Stimulated activated naive CD8-positive, alpha-beta T cell treated with anti-CD3 and anti-CD28 coated beads, Interleukin-15, amount 100 ng/mL, for 72 hours (primary cell): ENCODE measurements at regions not wholly inside any gene's neighbourhood (a gene's known extent, or its start where the extent isn't known, plus 50 kb on each side); places are given as distances from the start of the nearest gene placed in this dataset.
"Not testable (repeated sequence)": the region's sequence is repeated elsewhere in the genome, so short reads cannot be mapped to it uniquely, and the experiment has no call there.

Experiments
- ATAC-seq: fragments of 150-1000 bp; cut with Tn5 transposase; 2 replicates; pipeline ENCODE4 v1.10.0; 2021; ENCODE audit warnings: mild to moderate bottlenecking, moderate library complexity
- DNase-seq, 2 donors: peaks; one replicate each; pipeline ENCODE4 v3.0.0; 2021 to 2022
- H3K27ac Mint-ChIP-seq, 2 donors: one replicate each; pipeline ENCODE4 v1.8.0; 2022; ENCODE audit warnings: mild to moderate bottlenecking in 2 of 2, mixed read lengths in 2 of 2, moderate library complexity in 2 of 2
- H3K27me3 Mint-ChIP-seq: one replicate; pipeline ENCODE4 v1.8.0; 2022; ENCODE audit warnings: mixed read lengths
- H3K4me1 Mint-ChIP-seq: one replicate; pipeline ENCODE4 v1.8.0; 2022; ENCODE audit warnings: mild to moderate bottlenecking, mixed read lengths
- H3K4me3 Mint-ChIP-seq, 2 donors: one replicate each; pipeline ENCODE4 v1.8.0; 2022; ENCODE audit warnings: mild to moderate bottlenecking in 2 of 2, mixed read lengths in 2 of 2, moderate library complexity in 1 of 2
- H3K9me3 Mint-ChIP-seq, 2 donors: one replicate each; pipeline ENCODE4 v1.8.0; 2022; ENCODE audit warnings: mixed read lengths in 2 of 2

DNA sequence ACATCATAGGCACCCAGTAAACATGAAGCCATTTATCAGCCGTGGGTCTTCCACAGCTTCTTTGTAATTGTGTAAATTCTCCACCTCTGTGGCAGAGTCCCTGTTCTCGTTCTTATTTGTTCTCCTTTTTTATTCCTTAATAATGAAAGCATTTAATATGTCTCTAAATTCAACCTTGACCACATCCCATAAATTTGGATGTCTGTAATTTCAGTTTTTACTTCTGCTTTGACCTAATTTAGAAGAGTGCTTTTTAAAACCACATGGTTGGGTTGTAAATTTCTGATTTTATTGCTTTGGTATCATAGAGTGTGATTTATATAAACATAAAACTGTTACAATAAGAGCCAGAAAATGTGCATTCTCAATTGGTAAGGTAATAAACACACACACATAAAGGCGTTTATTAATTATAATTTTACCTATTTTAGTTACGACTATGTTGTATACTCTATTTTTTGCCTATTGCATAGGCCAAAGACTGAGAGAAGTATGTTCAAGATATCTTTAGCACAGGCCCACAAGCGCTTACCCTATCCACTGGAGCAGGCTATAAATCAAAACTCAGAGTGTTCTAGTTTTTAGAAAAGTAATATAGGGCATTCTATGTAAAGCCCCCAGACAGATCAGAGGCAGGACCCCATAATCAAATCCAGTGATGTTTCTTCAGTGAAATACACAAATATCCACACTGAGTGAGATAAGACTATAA lies 58.0 kb upstream of the CCND1 start:
- no peaks in the 10 kb centered on the region for H3K4me1 Mint-ChIP-seq
- no peak overlapping the region for H3K4me3 Mint-ChIP-seq

DNA sequence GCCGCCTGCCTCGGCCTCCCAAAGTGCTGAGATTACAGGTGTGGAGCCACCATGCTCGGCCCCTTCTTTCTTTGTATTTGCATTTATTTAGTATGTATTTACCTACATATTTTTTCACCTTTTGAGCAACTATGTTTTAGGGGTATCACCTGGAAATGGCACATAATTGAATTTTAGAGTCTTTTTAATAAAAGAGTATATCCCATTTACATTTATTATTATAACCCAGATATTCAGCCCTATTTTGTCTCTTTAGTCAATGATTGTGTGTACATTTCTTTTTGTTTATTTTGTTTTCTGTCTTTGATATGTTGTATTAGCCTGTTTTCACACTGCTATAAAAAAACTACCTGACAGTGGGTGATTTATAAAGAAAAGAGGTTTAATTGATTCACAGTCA lies 56.8 kb upstream of the CCND1 start:
- no peak overlapping the region for H3K27ac Mint-ChIP-seq
- peaks cover 19% of the 10 kb centered on the region for H3K27me3 Mint-ChIP-seq
- H3K9me3 Mint-ChIP-seq, result peaks cover 0 to 5% of the 10 kb centered on the region in 2 donors
- ATAC-seq, result no peak
- DNase-seq, result no peak
- no peak overlapping the region for H3K4me3 Mint-ChIP-seq
- no peaks in the 10 kb centered on the region for H3K4me1 Mint-ChIP-seq

More for the DNA sequence above, 58.0 kb upstream of the CCND1 start:
- Mint-ChIP-seq H3K27ac (no peak overlapping the region), H3K9me3 (peaks cover 0 to 5% of the 10 kb centered on the region in 2 donors), H3K27me3 (peaks cover 19% of the 10 kb centered on the region)
- DNase-seq (no peak), ATAC-seq (no peak)

DNA sequence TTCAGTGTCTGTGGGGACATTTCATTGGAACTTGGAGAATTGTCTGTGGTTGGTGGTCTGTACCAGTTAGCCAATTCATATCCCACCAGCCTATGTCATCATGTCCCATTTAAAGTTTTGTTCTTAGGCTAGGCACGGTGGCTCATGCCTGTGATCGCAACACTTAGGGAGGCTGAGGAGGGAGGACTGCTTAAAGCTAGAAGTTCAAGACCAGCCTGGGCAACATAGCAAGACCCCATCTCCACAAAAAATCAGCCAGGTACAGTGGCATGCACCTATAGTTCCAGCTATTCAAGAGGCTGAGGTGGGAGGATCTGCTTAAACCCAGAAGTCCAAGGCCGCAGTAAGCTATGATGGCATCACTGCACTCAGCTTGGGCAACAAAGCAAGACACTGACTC lies 55.6 kb upstream of the CCND1 start:
- no peaks in the 10 kb centered on the region for H3K4me1 Mint-ChIP-seq

DNA sequence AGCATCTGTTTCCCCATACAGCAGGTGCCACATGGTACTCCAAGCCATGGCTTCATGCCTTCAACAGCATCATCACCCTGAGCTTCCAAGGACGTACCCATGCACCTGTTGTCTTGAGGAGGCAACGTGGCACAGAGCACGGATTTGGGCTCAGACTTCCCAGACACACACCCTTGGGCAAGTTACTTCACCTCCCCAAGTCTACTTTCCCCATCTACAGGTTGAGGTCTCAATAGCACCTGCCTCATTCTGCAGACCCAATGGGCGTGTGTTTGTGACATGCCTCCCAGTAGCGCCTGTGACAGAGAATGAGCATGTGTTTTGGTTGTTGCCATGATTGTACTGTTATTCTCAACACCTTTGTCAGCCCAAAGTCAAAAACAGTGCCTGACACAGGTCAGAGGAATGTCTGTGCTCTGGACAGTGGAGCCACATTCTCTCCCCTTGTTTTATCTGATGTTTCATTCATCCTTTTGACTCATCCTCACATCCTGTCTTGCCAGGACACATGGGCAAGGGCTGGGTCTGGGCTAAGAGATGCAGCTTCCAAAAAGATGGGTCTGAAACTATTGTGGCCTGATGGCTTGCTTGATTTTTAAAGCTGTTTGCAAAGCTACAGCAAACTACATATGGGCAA lies 53.4 kb upstream of the CCND1 start:
- DNase-seq (no peak), ATAC-seq (no peak)
- H3K9me3 Mint-ChIP-seq, result peaks cover 0 to 5% of the 10 kb centered on the region in 2 donors
- peaks cover 19% of the 10 kb centered on the region for H3K27me3 Mint-ChIP-seq
- no peak overlapping the region for H3K4me3 Mint-ChIP-seq
- H3K27ac Mint-ChIP-seq, result peak overlapping the region in 1 of 2 donors; percentile 85
- no peaks in the 10 kb centered on the region for H3K4me1 Mint-ChIP-seq

More for the DNA sequence above, 55.6 kb upstream of the CCND1 start:
- Mint-ChIP-seq H3K27me3 (peaks cover 19% of the 10 kb centered on the region), H3K9me3 (peaks cover 0 to 5% of the 10 kb centered on the region in 2 donors), H3K4me3 (no peak overlapping the region), H3K27ac (no peak overlapping the region)
- DNase-seq (no peak), ATAC-seq (no peak)

DNA sequence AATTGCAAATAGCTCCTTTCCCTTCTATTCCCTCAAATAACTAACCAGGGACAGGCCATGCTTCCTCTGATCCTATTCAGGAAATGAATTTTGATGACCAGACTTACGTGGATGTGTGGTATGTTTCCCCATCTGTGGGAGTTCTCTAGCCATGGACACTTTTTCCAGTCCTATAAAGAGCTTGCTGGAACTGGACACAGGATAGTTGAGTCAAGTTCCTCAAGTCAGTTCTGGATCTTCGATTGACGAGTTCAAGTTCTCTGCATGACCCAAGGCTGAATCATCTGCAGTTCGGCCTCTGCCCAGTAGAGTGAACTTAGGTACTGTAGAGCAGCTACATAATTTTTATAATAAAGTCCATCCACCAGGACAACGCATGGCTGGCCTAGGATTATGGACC lies 52.7 kb upstream of the CCND1 start:
- Mint-ChIP-seq H3K4me3 (no peak overlapping the region), H3K27ac (no peak overlapping the region), H3K9me3 (peaks cover 0 to 5% of the 10 kb centered on the region in 2 donors), H3K27me3 (peaks cover 19% of the 10 kb centered on the region), H3K4me1 (no peaks in the 10 kb centered on the region)
- ATAC-seq (no peak), DNase-seq (no peak)

DNA sequence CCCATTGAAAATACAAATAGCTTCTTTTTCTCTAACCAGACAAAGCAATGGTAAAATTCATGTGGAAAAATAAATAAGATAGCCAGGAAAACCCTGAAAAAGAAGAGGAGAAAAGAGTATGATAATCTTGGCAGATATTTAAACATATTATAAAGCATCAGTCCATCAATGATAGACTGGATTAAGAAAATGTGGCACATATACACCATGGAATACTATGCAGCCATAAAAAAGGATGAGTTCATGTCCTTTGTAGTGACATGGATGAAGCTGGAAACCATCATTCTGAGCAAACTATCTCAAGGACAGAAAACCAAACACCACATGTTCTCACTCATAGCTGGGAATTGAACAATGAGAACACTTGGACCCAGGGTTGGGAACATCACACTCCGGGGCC lies 50.9 kb upstream of the CCND1 start:
- Mint-ChIP-seq H3K27ac (peak overlapping the region in 1 of 2 donors; percentile 81), H3K27me3 (peaks cover 11% of the 10 kb centered on the region)
- ATAC-seq, H3K4me1 Mint-ChIP-seq, H3K9me3 Mint-ChIP-seq, H3K4me3 Mint-ChIP-seq, DNase-seq: not testable (repeated sequence)
